Neural cell (in vitro differentiated cells): ENCODE measurements at regions not wholly inside any gene's neighbourhood (a gene's known extent, or its start where the extent isn't known, plus 50 kb on each side); places are given as distances from the start of the nearest gene placed in this dataset.

Experiments used
- H2AFZ ChIP-seq: fragments of 200-600, 300-800 bp; sonication (generic), shearing (Covaris generic); 2 replicates; pipeline ENCODE4 v1.6.0; 2014; ENCODE audit warnings: low read depth, mild to moderate bottlenecking, antibody characterized with exemption, low read length, moderate library complexity
- H3F3A ChIP-seq: fragments of 200-600 bp; shearing (Covaris generic); 2 replicates; pipeline ENCODE4 v1.6.1; 2016; ENCODE audit warnings: mild to moderate bottlenecking, moderate library complexity, mixed read lengths, antibody characterized with exemption, low read length; ENCODE audit not compliant: insufficient read depth, poor library complexity, severe bottlenecking
- H3K27ac ChIP-seq: fragments of 200-600, 300-800 bp; sonication (generic), shearing (Covaris generic); 2 replicates; pipeline ENCODE4 v1.5.1; 2014; ENCODE audit warnings: mild to moderate bottlenecking, low read length, moderate library complexity
- H3K27me3 ChIP-seq: fragments of 300-800, 200-600 bp; sonication (generic), shearing (Covaris generic); 2 replicates; pipeline ENCODE4 v1.6.0; 2014; ENCODE audit warnings: mild to moderate bottlenecking, low read depth, low read length, moderate library complexity; ENCODE audit not compliant: insufficient read depth
- H3K36me3 ChIP-seq: fragments of 300-800, 200-600 bp; sonication (generic), shearing (Covaris generic); 2 replicates; pipeline ENCODE4 v1.5.1; 2014; ENCODE audit warnings: mild to moderate bottlenecking, antibody characterized with exemption, low read length, moderate library complexity; ENCODE audit not compliant: insufficient read depth
- H3K4me2 ChIP-seq: fragments of 300-800, 200-600 bp; sonication (generic), shearing (Covaris generic); 2 replicates; pipeline ENCODE4 v1.6.0; 2014; ENCODE audit warnings: mild to moderate bottlenecking, low read length
- H3K4me3 ChIP-seq: fragments of 300-800, 200-600 bp; sonication (generic), shearing (Covaris generic); 2 replicates; pipeline ENCODE4 v1.5.1; 2014; ENCODE audit warnings: mild to moderate bottlenecking, low read length, moderate library complexity
- H3K79me2 ChIP-seq: fragments of 200-600 bp; shearing (Covaris generic); replicated peaks from 2 replicates; pipeline ENCODE4 v1.6.0; 2014; ENCODE audit warnings: mild to moderate bottlenecking, low read length, moderate library complexity; ENCODE audit not compliant: insufficient read depth
- H3K9ac ChIP-seq: fragments of 300-800, 200-600 bp; sonication (generic), shearing (Covaris generic); 2 replicates; pipeline ENCODE4 v1.6.1; 2016; ENCODE audit warnings: mild to moderate bottlenecking, low read length, mixed read lengths
- H3K9me2 ChIP-seq: fragments of 200-600 bp; shearing (Covaris generic); 2 replicates; pipeline ENCODE4 v1.6.1; 2016; ENCODE audit warnings: mild to moderate bottlenecking, low read length, mixed read lengths; ENCODE audit not compliant: insufficient read depth
- H3K9me3 ChIP-seq: fragments of 200-600, 300-800 bp; sonication (generic), shearing (Covaris generic); 2 replicates; pipeline ENCODE4 v1.6.1; 2016; ENCODE audit warnings: mild to moderate bottlenecking, mixed run types, low read length, moderate library complexity, mixed read lengths
- H4K20me1 ChIP-seq: fragments of 200-600 bp; shearing (Covaris generic); 2 replicates; pipeline ENCODE4 v1.6.1; 2016; ENCODE audit warnings: mild to moderate bottlenecking, mixed run types; ENCODE audit not compliant: insufficient read depth
- EP300 ChIP-seq: fragments of 450-650 bp; conservative IDR thresholded peaks from 2 replicates; pipeline ENCODE4 v1.6.1; 2014; ENCODE audit warnings: antibody characterized with exemption, mild to moderate bottlenecking, moderate library complexity; ENCODE audit not compliant: poor library complexity, severe bottlenecking
- EZH2 ChIP-seq: fragments of 200-600, 300-800 bp; shearing (Covaris generic), sonication (generic); IDR thresholded peaks from 2 replicates; pipeline ENCODE4 v1.6.1; 2014; ENCODE audit warnings: antibody characterized with exemption, low read length, borderline replicate concordance, mild to moderate bottlenecking; ENCODE audit not compliant: insufficient read depth, poor library complexity, severe bottlenecking
- MXI1 ChIP-seq: fragments of 450-650 bp; conservative IDR thresholded peaks from 2 replicates; pipeline ENCODE4 v1.6.1; 2014; ENCODE audit warnings: antibody characterized with exemption, mild to moderate bottlenecking; ENCODE audit not compliant: poor library complexity, severe bottlenecking
- POLR2AphosphoS5 ChIP-seq: IDR thresholded peaks from 2 replicates; pipeline ENCODE4 v1.6.1; 2012
- RAD21 ChIP-seq: fragments of 450-650 bp; conservative IDR thresholded peaks from 2 replicates; pipeline ENCODE4 v1.6.1; 2014; ENCODE audit warnings: antibody characterized with exemption, mild to moderate bottlenecking, moderate library complexity
- SMC3 ChIP-seq: fragments of 450-650 bp; conservative IDR thresholded peaks from 2 replicates; pipeline ENCODE4 v1.6.1; 2014; ENCODE audit warnings: antibody characterized with exemption, mild to moderate bottlenecking, moderate library complexity; ENCODE audit not compliant: poor library complexity
- TAF1 ChIP-seq: IDR thresholded peaks from 2 replicates; pipeline ENCODE4 v1.6.1; 2012; ENCODE audit warnings: low read depth
- TF ChIP-seq, protein P1 (sequence below): fragments of 450-650 bp; IDR thresholded peaks from 2 replicates; pipeline ENCODE4 v1.5.1; 2014; ENCODE audit warnings: antibody characterized with exemption, mild to moderate bottlenecking, moderate library complexity; ENCODE audit not compliant: poor library complexity, severe bottlenecking
- TF ChIP-seq, protein P2 (sequence below): IDR thresholded peaks from 2 replicates; pipeline ENCODE4 v1.6.1; 2012; ENCODE audit warnings: borderline replicate concordance

DNA sequence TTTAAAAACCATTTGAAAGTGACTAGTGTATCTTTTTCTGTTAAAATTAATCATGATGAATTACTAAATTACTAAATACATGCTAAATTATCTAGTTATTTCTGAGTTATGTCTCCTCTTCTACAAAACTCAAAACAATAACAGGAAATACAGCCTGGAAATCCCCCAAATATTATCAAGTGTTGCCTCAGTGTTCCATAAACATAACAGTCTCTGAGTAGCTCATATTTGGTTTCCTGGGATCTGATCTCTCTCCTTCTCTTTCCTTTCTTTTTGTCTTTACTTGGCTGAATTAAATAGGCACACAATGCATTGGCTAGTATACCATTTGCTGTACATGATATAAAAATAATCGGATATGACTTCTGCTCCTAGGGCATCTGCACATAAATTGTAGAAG is 277.6 kb upstream of the IGFBP3 start:
- TF ChIP-seq, protein P1, sequence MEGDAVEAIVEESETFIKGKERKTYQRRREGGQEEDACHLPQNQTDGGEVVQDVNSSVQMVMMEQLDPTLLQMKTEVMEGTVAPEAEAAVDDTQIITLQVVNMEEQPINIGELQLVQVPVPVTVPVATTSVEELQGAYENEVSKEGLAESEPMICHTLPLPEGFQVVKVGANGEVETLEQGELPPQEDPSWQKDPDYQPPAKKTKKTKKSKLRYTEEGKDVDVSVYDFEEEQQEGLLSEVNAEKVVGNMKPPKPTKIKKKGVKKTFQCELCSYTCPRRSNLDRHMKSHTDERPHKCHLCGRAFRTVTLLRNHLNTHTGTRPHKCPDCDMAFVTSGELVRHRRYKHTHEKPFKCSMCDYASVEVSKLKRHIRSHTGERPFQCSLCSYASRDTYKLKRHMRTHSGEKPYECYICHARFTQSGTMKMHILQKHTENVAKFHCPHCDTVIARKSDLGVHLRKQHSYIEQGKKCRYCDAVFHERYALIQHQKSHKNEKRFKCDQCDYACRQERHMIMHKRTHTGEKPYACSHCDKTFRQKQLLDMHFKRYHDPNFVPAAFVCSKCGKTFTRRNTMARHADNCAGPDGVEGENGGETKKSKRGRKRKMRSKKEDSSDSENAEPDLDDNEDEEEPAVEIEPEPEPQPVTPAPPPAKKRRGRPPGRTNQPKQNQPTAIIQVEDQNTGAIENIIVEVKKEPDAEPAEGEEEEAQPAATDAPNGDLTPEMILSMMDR: no peak
- no peak for TF ChIP-seq MXI1
- TF ChIP-seq TAF1: no peak
- TF ChIP-seq POLR2AphosphoS5: no peak
- no peak for TF ChIP-seq EP300
- no peak for TF ChIP-seq RAD21
- TF ChIP-seq EZH2: no peak
- TF ChIP-seq, protein P2, sequence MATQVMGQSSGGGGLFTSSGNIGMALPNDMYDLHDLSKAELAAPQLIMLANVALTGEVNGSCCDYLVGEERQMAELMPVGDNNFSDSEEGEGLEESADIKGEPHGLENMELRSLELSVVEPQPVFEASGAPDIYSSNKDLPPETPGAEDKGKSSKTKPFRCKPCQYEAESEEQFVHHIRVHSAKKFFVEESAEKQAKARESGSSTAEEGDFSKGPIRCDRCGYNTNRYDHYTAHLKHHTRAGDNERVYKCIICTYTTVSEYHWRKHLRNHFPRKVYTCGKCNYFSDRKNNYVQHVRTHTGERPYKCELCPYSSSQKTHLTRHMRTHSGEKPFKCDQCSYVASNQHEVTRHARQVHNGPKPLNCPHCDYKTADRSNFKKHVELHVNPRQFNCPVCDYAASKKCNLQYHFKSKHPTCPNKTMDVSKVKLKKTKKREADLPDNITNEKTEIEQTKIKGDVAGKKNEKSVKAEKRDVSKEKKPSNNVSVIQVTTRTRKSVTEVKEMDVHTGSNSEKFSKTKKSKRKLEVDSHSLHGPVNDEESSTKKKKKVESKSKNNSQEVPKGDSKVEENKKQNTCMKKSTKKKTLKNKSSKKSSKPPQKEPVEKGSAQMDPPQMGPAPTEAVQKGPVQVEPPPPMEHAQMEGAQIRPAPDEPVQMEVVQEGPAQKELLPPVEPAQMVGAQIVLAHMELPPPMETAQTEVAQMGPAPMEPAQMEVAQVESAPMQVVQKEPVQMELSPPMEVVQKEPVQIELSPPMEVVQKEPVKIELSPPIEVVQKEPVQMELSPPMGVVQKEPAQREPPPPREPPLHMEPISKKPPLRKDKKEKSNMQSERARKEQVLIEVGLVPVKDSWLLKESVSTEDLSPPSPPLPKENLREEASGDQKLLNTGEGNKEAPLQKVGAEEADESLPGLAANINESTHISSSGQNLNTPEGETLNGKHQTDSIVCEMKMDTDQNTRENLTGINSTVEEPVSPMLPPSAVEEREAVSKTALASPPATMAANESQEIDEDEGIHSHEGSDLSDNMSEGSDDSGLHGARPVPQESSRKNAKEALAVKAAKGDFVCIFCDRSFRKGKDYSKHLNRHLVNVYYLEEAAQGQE: no peak
- no peak for TF ChIP-seq SMC3
- Histone ChIP-seq H3K4me3 (no peak overlapping the region), H3K9me2 (no peaks in the 10 kb centered on the region), H3K79me2 (no peaks in the 10 kb centered on the region), H3K36me3 (no peaks in the 10 kb centered on the region), H3K27ac (no peak overlapping the region), H3K9me3 (no peaks in the 10 kb centered on the region), H3K9ac (no peak overlapping the region), H3K27me3 (no peaks in the 10 kb centered on the region), H3K4me2 (no peak overlapping the region), H2AFZ (no peak overlapping the region), H4K20me1 (no peaks in the 10 kb centered on the region), H3F3A (no peaks in the 10 kb centered on the region)

DNA sequence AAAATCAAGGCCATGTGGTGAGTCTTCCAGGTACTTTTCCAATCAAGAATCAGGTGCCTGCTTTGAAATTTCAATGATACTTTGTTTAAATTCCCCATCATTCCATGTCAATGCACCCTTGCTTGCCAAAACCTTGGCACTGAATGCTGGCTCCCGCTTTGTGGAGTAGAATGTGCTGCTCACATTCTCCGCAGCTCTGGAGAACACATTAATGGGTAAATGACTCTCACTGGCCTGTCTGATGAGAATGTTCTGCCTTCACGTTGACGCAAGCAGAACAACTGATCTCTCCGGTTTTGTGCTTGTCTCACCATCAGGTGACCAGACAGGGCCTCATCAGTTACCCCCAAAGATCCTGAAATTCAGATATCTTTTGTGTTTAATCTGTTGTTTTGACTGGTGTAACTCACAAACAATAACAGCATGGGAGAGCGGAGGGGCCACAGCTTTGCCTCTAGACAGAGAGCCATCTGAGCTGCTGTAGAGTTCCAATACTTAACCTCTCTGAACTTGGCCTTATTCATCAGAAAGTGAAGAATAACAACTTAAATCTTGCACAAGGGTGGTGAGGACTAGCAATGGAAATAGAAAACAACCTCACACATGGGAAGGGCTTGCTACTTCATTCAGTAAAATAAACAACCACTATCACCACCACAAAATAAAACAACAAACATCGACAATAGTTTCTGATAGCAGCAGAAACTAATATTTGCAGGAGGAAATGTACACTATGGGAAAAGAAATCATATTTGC is 276.9 kb upstream of the IGFBP3 start:
- Histone ChIP-seq H2AFZ (no peak overlapping the region), H3K27ac (no peak overlapping the region), H4K20me1 (no peaks in the 10 kb centered on the region), H3K79me2 (no peaks in the 10 kb centered on the region), H3K4me2 (no peak overlapping the region), H3K4me3 (no peak overlapping the region), H3K9me2 (no peaks in the 10 kb centered on the region), H3F3A (no peaks in the 10 kb centered on the region), H3K27me3 (no peaks in the 10 kb centered on the region), H3K9ac (no peak overlapping the region), H3K36me3 (no peaks in the 10 kb centered on the region), H3K9me3 (no peaks in the 10 kb centered on the region)
- TF ChIP-seq TAF1 (no peak), SMC3 (no peak), EP300 (no peak), MXI1 (no peak), EZH2 (no peak), RAD21 (no peak)
- TF ChIP-seq, protein P1: no peak
